Mesenchymal stem cell (in vitro differentiated cells and primary cell): ENCODE measurements at regions not wholly inside any gene's neighbourhood (a gene's known extent, or its start where the extent isn't known, plus 50 kb on each side); places are given as distances from the start of the nearest gene placed in this dataset.

Experiments used
- DNase-seq: peaks from one replicate; pipeline ENCODE4 v3.0.0-alpha.2; 2013
- H2AFZ ChIP-seq: one replicate; pipeline ENCODE4 v1.6.1; 2013; ENCODE audit warnings: low read depth, mild to moderate bottlenecking, control low read depth, inconsistent platforms, low read length, moderate library complexity
- H2AK5ac ChIP-seq: 2 replicates; pipeline ENCODE4 v1.6.1; 2013; ENCODE audit warnings: low read length, moderate library complexity, mild to moderate bottlenecking, inconsistent platforms; ENCODE audit not compliant: severe bottlenecking
- H2BK120ac ChIP-seq: one replicate; pipeline ENCODE4 v1.6.1; 2013; ENCODE audit warnings: low read depth, mild to moderate bottlenecking, inconsistent platforms, low read length, moderate library complexity
- H2BK12ac ChIP-seq, 2 experiments: one replicate each; pipeline ENCODE4 v1.6.1; 2013; ENCODE audit warnings: inconsistent platforms in 2 of 2, low read length in 2 of 2, mild to moderate bottlenecking in 2 of 2, moderate library complexity in 2 of 2, control low read depth in 1 of 2
- H2BK15ac ChIP-seq: one replicate; pipeline ENCODE4 v1.6.1; 2013; ENCODE audit warnings: mild to moderate bottlenecking, low read depth, inconsistent platforms; ENCODE audit not compliant: poor library complexity, severe bottlenecking
- H2BK5ac ChIP-seq: 2 replicates; pipeline ENCODE4 v1.6.1; 2013; ENCODE audit warnings: low read depth, mild to moderate bottlenecking, low read length, control low read depth, inconsistent platforms; ENCODE audit not compliant: poor library complexity, severe bottlenecking
- H3K14ac ChIP-seq, 2 experiments: one replicate each; pipeline ENCODE4 v1.6.1; 2013; ENCODE audit warnings: inconsistent platforms in 2 of 2, low read length in 2 of 2, control low read depth in 1 of 2, mild to moderate bottlenecking in 1 of 2, moderate library complexity in 1 of 2
- H3K18ac ChIP-seq, 2 experiments: one replicate each; pipeline ENCODE4 v1.6.1; 2013; ENCODE audit warnings: inconsistent platforms in 2 of 2, low read length in 2 of 2, control low read depth in 1 of 2, low read depth in 1 of 2, mild to moderate bottlenecking in 1 of 2
- H3K23ac ChIP-seq, 2 experiments: one replicate each; pipeline ENCODE4 v1.6.1; 2013; ENCODE audit warnings: inconsistent platforms in 2 of 2, low read length in 2 of 2, mild to moderate bottlenecking in 2 of 2, moderate library complexity in 2 of 2, control low read depth in 1 of 2
- H3K27ac ChIP-seq: 2 replicates; pipeline ENCODE4 v1.5.1; 2013; ENCODE audit warnings: mild to moderate bottlenecking, moderate library complexity, low read length, control low read depth, inconsistent platforms; ENCODE audit not compliant: poor library complexity, severe bottlenecking
- H3K27me3 ChIP-seq, 2 experiments: 2 replicates each; pipeline versions ENCODE4 v1.6.1 to v1.7.0; 2013; ENCODE audit warnings: low read length in 2 of 2, mild to moderate bottlenecking in 2 of 2, moderate library complexity in 2 of 2, control low read depth in 1 of 2, inconsistent platforms in 1 of 2; ENCODE audit not compliant: control insufficient read depth in 1 of 2, insufficient read depth in 1 of 2
- H3K36me3 ChIP-seq, 2 experiments: 2 replicates each; pipeline versions ENCODE4 v1.6.1 to v1.7.0; 2013; ENCODE audit warnings: low read length in 2 of 2, control low read depth in 1 of 2, inconsistent platforms in 1 of 2, low read depth in 1 of 2, mild to moderate bottlenecking in 1 of 2; ENCODE audit not compliant: insufficient read depth in 2 of 2, control insufficient read depth in 1 of 2
- H3K4ac ChIP-seq, 2 experiments: one replicate each; pipeline ENCODE4 v1.6.1; 2013; ENCODE audit warnings: inconsistent platforms in 2 of 2, low read length in 2 of 2, mild to moderate bottlenecking in 2 of 2, moderate library complexity in 2 of 2, control low read depth in 1 of 2, low read depth in 1 of 2
- H3K4me1 ChIP-seq: 2 replicates; pipeline ENCODE4 v1.6.1; 2013; ENCODE audit warnings: low read depth, low read length, control low read depth; ENCODE audit not compliant: control insufficient read depth, insufficient read depth
- H3K4me2 ChIP-seq: 2 replicates; pipeline ENCODE4 v1.6.1; 2013; ENCODE audit warnings: low read length, mild to moderate bottlenecking, inconsistent platforms; ENCODE audit not compliant: poor library complexity, severe bottlenecking
- H3K4me3 ChIP-seq, 2 experiments: 2 replicates each; pipeline versions ENCODE4 v1.5.1 to v1.7.0; 2013; ENCODE audit warnings: low read length in 2 of 2, mild to moderate bottlenecking in 2 of 2, control low read depth in 1 of 2, low read depth in 1 of 2; ENCODE audit not compliant: insufficient read depth in 1 of 2
- H3K79me1 ChIP-seq: replicated peaks from 2 replicates; pipeline ENCODE4 v1.6.1; 2013; ENCODE audit warnings: mild to moderate bottlenecking, control low read depth, low read length, inconsistent platforms; ENCODE audit not compliant: poor library complexity, severe bottlenecking
- H3K9ac ChIP-seq: 2 replicates; pipeline ENCODE4 v1.7.0; 2013; ENCODE audit warnings: mild to moderate bottlenecking, low read length, moderate library complexity
- H3K9me3 ChIP-seq: 2 replicates; pipeline ENCODE4 v1.7.0; 2013; ENCODE audit warnings: mild to moderate bottlenecking, low read length; ENCODE audit not compliant: control insufficient read depth
- H4K8ac ChIP-seq: one replicate; pipeline ENCODE4 v1.6.1; 2013; ENCODE audit warnings: inconsistent platforms, mild to moderate bottlenecking, low read length, moderate library complexity
- H4K91ac ChIP-seq: one replicate; pipeline ENCODE4 v1.6.1; 2013; ENCODE audit warnings: mild to moderate bottlenecking, low read length, inconsistent platforms
- WGBS: methylation state at CpG from one replicate; pipeline ENCODE4 v1.1.7; 2013; ENCODE audit warnings: mixed read lengths; 5-methylcytosine and 5-hydroxymethylcytosine counted together

- no peak overlapping the region for H4K8ac ChIP-seq
- H3K79me1 ChIP-seq = no peaks in the 10 kb centered on the region
- no peak overlapping the region for H3K18ac ChIP-seq
- no peak overlapping the region for H2BK5ac ChIP-seq
- H3K4me3 ChIP-seq = no peak overlapping the region
- H2AK5ac ChIP-seq = no peak overlapping the region
- H2BK15ac ChIP-seq = no peak overlapping the region
- no peaks in the 10 kb centered on the region for H3K36me3 ChIP-seq
- 93% methylated on average over 1 of the region's 1 CpG for WGBS
- no peaks in the 10 kb centered on the region for H3K27me3 ChIP-seq
- H2BK12ac ChIP-seq = no peak overlapping the region
- no peak overlapping the region for H3K23ac ChIP-seq
- H3K9ac ChIP-seq = no peak overlapping the region
- H3K14ac ChIP-seq = no peak overlapping the region
- H3K9me3 ChIP-seq = peaks cover 2% of the 10 kb centered on the region
- H3K4me2 ChIP-seq = no peak overlapping the region
- no peak for DNase-seq
- no peaks in the 10 kb centered on the region for H3K4me1 ChIP-seq
- H2AFZ ChIP-seq = no peak overlapping the region
- H3K27ac ChIP-seq = no peak overlapping the region
- H4K91ac ChIP-seq = no peak overlapping the region
- H2BK120ac ChIP-seq = no peak overlapping the region
- no peak overlapping the region for H3K4ac ChIP-seq
Observed at GRCh38 chrX:125398959-125399440, 79.3 kb downstream of the TEX13C start.

- no peaks in the 10 kb centered on the region for H3K36me3 ChIP-seq
- no peak overlapping the region for H3K4ac ChIP-seq
- H3K9ac ChIP-seq = no peak overlapping the region
- peaks cover 2% of the 10 kb centered on the region for H3K9me3 ChIP-seq
- H4K8ac ChIP-seq = no peak overlapping the region
- H2AFZ ChIP-seq = no peak overlapping the region
- no peak overlapping the region for H3K14ac ChIP-seq
- H4K91ac ChIP-seq = no peak overlapping the region
- H3K79me1 ChIP-seq = no peaks in the 10 kb centered on the region
- H3K18ac ChIP-seq = no peak overlapping the region
- no peak overlapping the region for H2AK5ac ChIP-seq
- H2BK5ac ChIP-seq = no peak overlapping the region
- no peak overlapping the region for H2BK15ac ChIP-seq
- no peak overlapping the region for H3K4me3 ChIP-seq
- H3K4me2 ChIP-seq = no peak overlapping the region
- H3K23ac ChIP-seq = no peak overlapping the region
- DNase-seq = no peak
- H3K27ac ChIP-seq = no peak overlapping the region
- no peaks in the 10 kb centered on the region for H3K27me3 ChIP-seq
- no peaks in the 10 kb centered on the region for H3K4me1 ChIP-seq
- 100% methylated on average over 1 of the region's 2 CpGs for WGBS
- H2BK120ac ChIP-seq = no peak overlapping the region
- no peak overlapping the region for H2BK12ac ChIP-seq
Observed at GRCh38 chrX:125402807-125403206, 83.1 kb downstream of the TEX13C start.

- Histone ChIP-seq H3K27me3 (no peaks in the 10 kb centered on the region), H2AFZ (no peak overlapping the region), H3K4me2 (no peak overlapping the region), H3K79me1 (no peaks in the 10 kb centered on the region), H3K27ac (no peak overlapping the region), H4K91ac (no peak overlapping the region), H3K23ac (no peak overlapping the region), H3K18ac (no peak overlapping the region), H4K8ac (no peak overlapping the region), H2BK120ac (no peak overlapping the region), H2AK5ac (no peak overlapping the region), H2BK12ac (no peak overlapping the region), H3K36me3 (no peaks in the 10 kb centered on the region), H3K4me1 (no peaks in the 10 kb centered on the region), H3K9ac (no peak overlapping the region), H3K14ac (no peak overlapping the region), H3K4ac (no peak overlapping the region), H3K4me3 (no peak overlapping the region), H2BK5ac (no peak overlapping the region), H3K9me3 (peaks cover 2% of the 10 kb centered on the region), H2BK15ac (no peak overlapping the region)
- no peak for DNase-seq
- 90% methylated on average over 1 of the region's 1 CpG for WGBS
Observed at GRCh38 chrX:125404667-125405160, 85.0 kb downstream of the TEX13C start.

GRCh38 chrX:125405339-125405738 lies 85.7 kb downstream of the TEX13C start:
- Histone ChIP-seq H2AK5ac (no peak overlapping the region), H3K18ac (no peak overlapping the region), H2BK15ac (no peak overlapping the region), H2BK5ac (no peak overlapping the region), H3K23ac (no peak overlapping the region), H2AFZ (no peak overlapping the region), H3K4me1 (no peaks in the 10 kb centered on the region), H3K4me3 (no peak overlapping the region), H3K4ac (no peak overlapping the region), H3K79me1 (no peaks in the 10 kb centered on the region), H4K8ac (no peak overlapping the region), H3K27me3 (no peaks in the 10 kb centered on the region), H3K9me3 (peaks cover 2% of the 10 kb centered on the region), H2BK12ac (no peak overlapping the region), H2BK120ac (no peak overlapping the region), H3K9ac (no peak overlapping the region), H3K27ac (no peak overlapping the region), H3K14ac (no peak overlapping the region), H4K91ac (no peak overlapping the region), H3K36me3 (no peaks in the 10 kb centered on the region), H3K4me2 (no peak overlapping the region)
- DNase-seq = no peak
- 100% methylated on average over 1 of the region's 2 CpGs for WGBS
